ENCODE measurements at regions not wholly inside any gene's neighbourhood (a gene's known extent, or its start where the extent isn't known, plus 50 kb on each side); places are given as distances from the start of the nearest gene placed in this dataset.

DNA sequence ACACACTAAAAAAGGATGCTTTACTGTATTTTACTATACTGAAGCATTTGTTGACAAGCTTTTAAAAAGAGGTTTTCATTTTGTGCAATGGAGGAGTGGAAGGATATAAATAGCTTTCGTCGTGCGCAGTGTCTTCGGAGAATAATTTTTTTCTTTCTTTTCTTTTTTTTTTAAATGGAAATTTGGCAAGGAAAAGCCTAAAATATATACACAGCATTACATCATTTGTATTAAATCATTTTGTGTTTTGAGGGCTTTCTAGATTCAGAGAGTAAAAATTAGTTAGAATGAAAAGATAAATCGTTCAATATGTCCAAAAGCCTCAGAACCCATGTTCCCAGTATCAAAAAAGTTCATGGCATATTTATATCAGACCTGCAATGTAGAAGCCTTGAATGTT lies 150.2 kb upstream of the FERD3L start:
- H3K27ac ChIP-seq, result no peak overlapping the region
- no peaks in the 10 kb centered on the region for H3K4me1 ChIP-seq
- no peaks in the 10 kb centered on the region for H3K27me3 ChIP-seq
- no peaks in the 10 kb centered on the region for H3K36me3 ChIP-seq
- no peak for DNase-seq (ENCODE audit: low spot score in 2 of 2)
- no peaks in the 10 kb centered on the region for H3K9me3 ChIP-seq
- H3K4me3 ChIP-seq, result no peak overlapping the region
- intact Hi-C loops (cut with DNase I; ENCODE audit: low total_unique reads), result no loop called here
- TF ChIP-seq, protein P1, sequence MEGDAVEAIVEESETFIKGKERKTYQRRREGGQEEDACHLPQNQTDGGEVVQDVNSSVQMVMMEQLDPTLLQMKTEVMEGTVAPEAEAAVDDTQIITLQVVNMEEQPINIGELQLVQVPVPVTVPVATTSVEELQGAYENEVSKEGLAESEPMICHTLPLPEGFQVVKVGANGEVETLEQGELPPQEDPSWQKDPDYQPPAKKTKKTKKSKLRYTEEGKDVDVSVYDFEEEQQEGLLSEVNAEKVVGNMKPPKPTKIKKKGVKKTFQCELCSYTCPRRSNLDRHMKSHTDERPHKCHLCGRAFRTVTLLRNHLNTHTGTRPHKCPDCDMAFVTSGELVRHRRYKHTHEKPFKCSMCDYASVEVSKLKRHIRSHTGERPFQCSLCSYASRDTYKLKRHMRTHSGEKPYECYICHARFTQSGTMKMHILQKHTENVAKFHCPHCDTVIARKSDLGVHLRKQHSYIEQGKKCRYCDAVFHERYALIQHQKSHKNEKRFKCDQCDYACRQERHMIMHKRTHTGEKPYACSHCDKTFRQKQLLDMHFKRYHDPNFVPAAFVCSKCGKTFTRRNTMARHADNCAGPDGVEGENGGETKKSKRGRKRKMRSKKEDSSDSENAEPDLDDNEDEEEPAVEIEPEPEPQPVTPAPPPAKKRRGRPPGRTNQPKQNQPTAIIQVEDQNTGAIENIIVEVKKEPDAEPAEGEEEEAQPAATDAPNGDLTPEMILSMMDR (IDR thresholded peaks at IDR 0.05), result no peak
- TF ChIP-seq POLR2A (IDR thresholded peaks at IDR 0.05) (no peak), POLR2AphosphoS5 (IDR thresholded peaks at IDR 0.05) (no peak)

GRCh38 chr7:19294619-19295018 lies 149.4 kb upstream of the FERD3L start:
- Histone ChIP-seq H3K9me3 (no peaks in the 10 kb centered on the region), H3K36me3 (no peaks in the 10 kb centered on the region), H3K4me1 (no peaks in the 10 kb centered on the region), H3K4me3 (no peak overlapping the region), H3K27ac (no peak overlapping the region), H3K27me3 (no peaks in the 10 kb centered on the region)
- DNase-seq (ENCODE audit: low spot score in 2 of 2), result no peak
- intact Hi-C loops (cut with DNase I; ENCODE audit: low total_unique reads), result no loop called here
- TF ChIP-seq POLR2AphosphoS5 (IDR thresholded peaks at IDR 0.05), result no peak
- TF ChIP-seq, protein P1 (IDR thresholded peaks at IDR 0.05), result no peak
- TF ChIP-seq POLR2A (IDR thresholded peaks at IDR 0.05), result no peak

- Histone ChIP-seq H3K4me3 (no peak overlapping the region), H3K36me3 (no peaks in the 10 kb centered on the region), H3K4me1 (no peaks in the 10 kb centered on the region), H3K9me3 (no peaks in the 10 kb centered on the region), H3K27me3 (no peaks in the 10 kb centered on the region), H3K27ac (no peak overlapping the region)
- intact Hi-C loops (cut with DNase I; ENCODE audit: low total_unique reads), result no loop called here
- TF ChIP-seq POLR2A (IDR thresholded peaks at IDR 0.05) (no peak), POLR2AphosphoS5 (IDR thresholded peaks at IDR 0.05) (no peak)
- TF ChIP-seq, protein P1 (IDR thresholded peaks at IDR 0.05), result no peak
- DNase-seq (ENCODE audit: low spot score in 2 of 2), result no peak
These were observed 148.2 kb upstream of the FERD3L start for GRCh38 chr7:19293431-19293830.

GRCh38 chr7:19290968-19291367 lies 145.7 kb upstream of the FERD3L start:
- H3K9me3 ChIP-seq, result no peaks in the 10 kb centered on the region
- no peak for DNase-seq (ENCODE audit: low spot score in 2 of 2)
- H3K27me3 ChIP-seq, result no peaks in the 10 kb centered on the region
- intact Hi-C loops (cut with DNase I; ENCODE audit: low total_unique reads), result no loop called here
- TF ChIP-seq, protein P1 (IDR thresholded peaks at IDR 0.05), result no peak
- TF ChIP-seq POLR2AphosphoS5 (IDR thresholded peaks at IDR 0.05) (no peak), POLR2A (IDR thresholded peaks at IDR 0.05) (no peak)
- no peaks in the 10 kb centered on the region for H3K36me3 ChIP-seq
- no peak overlapping the region for H3K27ac ChIP-seq
- H3K4me1 ChIP-seq, result no peaks in the 10 kb centered on the region
- H3K4me3 ChIP-seq, result no peak overlapping the region

- Histone ChIP-seq H3K4me1 (no peaks in the 10 kb centered on the region), H3K36me3 (no peaks in the 10 kb centered on the region), H3K27me3 (no peaks in the 10 kb centered on the region), H3K9me3 (no peaks in the 10 kb centered on the region), H3K27ac (no peak overlapping the region), H3K4me3 (no peak overlapping the region)
- intact Hi-C loops (cut with DNase I; ENCODE audit: low total_unique reads), result no loop called here
- no peak for DNase-seq (ENCODE audit: low spot score in 2 of 2)
- TF ChIP-seq, protein P1 (IDR thresholded peaks at IDR 0.05), result no peak
- TF ChIP-seq POLR2A (IDR thresholded peaks at IDR 0.05) (no peak), POLR2AphosphoS5 (IDR thresholded peaks at IDR 0.05) (no peak)
These were observed 144.8 kb upstream of the FERD3L start for GRCh38 chr7:19290066-19290465.

Measured in breast epithelium (tissue), 4 donors.